Neuronal stem cell (in vitro differentiated cells): ENCODE measurements at regions not wholly inside any gene's neighbourhood (a gene's known extent, or its start where the extent isn't known, plus 50 kb on each side); places are given as distances from the start of the nearest gene placed in this dataset.

Experiments used
- DNase-seq: peaks from one replicate; pipeline ENCODE4 v3.0.0-alpha.2; 2013; ENCODE audit warnings: low spot score
- H2AFZ ChIP-seq: one replicate; pipeline ENCODE4 v1.6.1; 2013; ENCODE audit warnings: mild to moderate bottlenecking, low read length, inconsistent platforms
- H2AK5ac ChIP-seq: 2 replicates; pipeline ENCODE4 v1.6.1; 2013; ENCODE audit warnings: low read depth, mild to moderate bottlenecking, inconsistent platforms, low read length, moderate library complexity, mixed read lengths
- H2BK120ac ChIP-seq: 2 replicates; pipeline ENCODE4 v1.6.1; 2013; ENCODE audit warnings: low read depth, mild to moderate bottlenecking, inconsistent platforms, low read length, moderate library complexity, mixed read lengths
- H2BK12ac ChIP-seq: one replicate; pipeline ENCODE4 v1.6.1; 2013; ENCODE audit warnings: low read length, inconsistent platforms
- H2BK15ac ChIP-seq: 2 replicates; pipeline ENCODE4 v1.6.1; 2013; ENCODE audit warnings: mild to moderate bottlenecking, low read length, inconsistent platforms, mixed read lengths
- H2BK5ac ChIP-seq: one replicate; pipeline ENCODE4 v1.6.1; 2013; ENCODE audit warnings: inconsistent platforms, mild to moderate bottlenecking, low read length, moderate library complexity
- H3K14ac ChIP-seq: one replicate; pipeline ENCODE4 v1.6.1; 2013; ENCODE audit warnings: low read length, inconsistent platforms
- H3K18ac ChIP-seq: 2 replicates; pipeline ENCODE4 v1.6.1; 2013; ENCODE audit warnings: low read length, inconsistent platforms
- H3K23ac ChIP-seq: 2 replicates; pipeline ENCODE4 v1.6.1; 2013; ENCODE audit warnings: low read depth, mild to moderate bottlenecking, mixed read lengths, low read length, inconsistent platforms; ENCODE audit not compliant: poor library complexity
- H3K27ac ChIP-seq: replicated peaks from 3 replicates; pipeline ENCODE4 v1.5.1; 2013; ENCODE audit warnings: low read length, inconsistent platforms
- H3K27me3 ChIP-seq, 3 experiments: 2 replicates each; pipeline ENCODE4 v1.6.1; 2013; ENCODE audit warnings: low read length in 3 of 3, mild to moderate bottlenecking in 2 of 3, inconsistent platforms in 1 of 3, low read depth in 1 of 3, mixed read lengths in 1 of 3, moderate library complexity in 1 of 3; ENCODE audit not compliant: control insufficient read depth in 3 of 3, insufficient read depth in 3 of 3
- H3K36me3 ChIP-seq, 2 donors: replicated peaks in 1 of 2; 2 replicates each; pipeline ENCODE4 v1.6.1; 2013; ENCODE audit warnings: low read length in 2 of 2; ENCODE audit not compliant: control insufficient read depth in 2 of 2, insufficient read depth in 2 of 2
- H3K4ac ChIP-seq: 2 replicates; pipeline ENCODE4 v1.6.1; 2013; ENCODE audit warnings: inconsistent platforms, mild to moderate bottlenecking, low read length, moderate library complexity
- H3K4me1 ChIP-seq, 2 donors: 1 replicate in 1 of 2; 2 replicates in 1 of 2; pipeline ENCODE4 v1.6.1; 2013; ENCODE audit warnings: low read length in 2 of 2, low read depth in 1 of 2; ENCODE audit not compliant: control insufficient read depth in 2 of 2, insufficient read depth in 1 of 2
- H3K4me2 ChIP-seq: one replicate; pipeline ENCODE4 v1.6.1; 2013; ENCODE audit warnings: mild to moderate bottlenecking, low read length, inconsistent platforms; ENCODE audit not compliant: insufficient read depth, poor library complexity, severe bottlenecking
- H3K4me3 ChIP-seq, 2 donors: 2 replicates each; pipeline ENCODE4 v1.5.1; 2013; ENCODE audit warnings: low read length in 2 of 2, mild to moderate bottlenecking in 2 of 2, inconsistent platforms in 1 of 2, moderate library complexity in 1 of 2
- H3K79me1 ChIP-seq: one replicate; pipeline ENCODE4 v1.6.1; 2013; ENCODE audit warnings: low read depth, mild to moderate bottlenecking, inconsistent platforms, low read length, moderate library complexity
- H3K9ac ChIP-seq: one replicate; pipeline ENCODE4 v1.6.1; 2013; ENCODE audit warnings: mild to moderate bottlenecking, low read depth, low read length, inconsistent platforms; ENCODE audit not compliant: poor library complexity
- H3K9me3 ChIP-seq, 2 donors: replicated peaks in 1 of 2; 2 replicates each; pipeline versions ENCODE3 to v1.6.1; 2013; ENCODE audit warnings: low read length in 2 of 2, mild to moderate bottlenecking in 2 of 2, inconsistent platforms in 1 of 2, low read depth in 1 of 2, mixed read lengths in 1 of 2, moderate library complexity in 1 of 2; ENCODE audit not compliant: control insufficient read depth in 2 of 2, insufficient read depth in 1 of 2
- H4K8ac ChIP-seq: one replicate; pipeline ENCODE4 v1.6.1; 2013; ENCODE audit warnings: low read depth, mild to moderate bottlenecking, inconsistent platforms, low read length, moderate library complexity
- H4K91ac ChIP-seq: one replicate; pipeline ENCODE4 v1.6.1; 2013; ENCODE audit warnings: low read length, low read depth, mild to moderate bottlenecking, inconsistent platforms; ENCODE audit not compliant: poor library complexity
- WGBS, 2 donors: extraction: QIAGEN DNeasy Blood & Tissue Kit; methylation state at CpG; one replicate each; pipeline ENCODE4 v1.1.7; 2013; ENCODE audit warnings: missing lambda C conversion rate in 2 of 2, mixed read lengths in 1 of 2; ENCODE audit not compliant: insufficient read length in 2 of 2, insufficient replicate concordance in 1 of 2; ENCODE audit errors: extremely low coverage in 2 of 2; 5-methylcytosine and 5-hydroxymethylcytosine counted together

DNA sequence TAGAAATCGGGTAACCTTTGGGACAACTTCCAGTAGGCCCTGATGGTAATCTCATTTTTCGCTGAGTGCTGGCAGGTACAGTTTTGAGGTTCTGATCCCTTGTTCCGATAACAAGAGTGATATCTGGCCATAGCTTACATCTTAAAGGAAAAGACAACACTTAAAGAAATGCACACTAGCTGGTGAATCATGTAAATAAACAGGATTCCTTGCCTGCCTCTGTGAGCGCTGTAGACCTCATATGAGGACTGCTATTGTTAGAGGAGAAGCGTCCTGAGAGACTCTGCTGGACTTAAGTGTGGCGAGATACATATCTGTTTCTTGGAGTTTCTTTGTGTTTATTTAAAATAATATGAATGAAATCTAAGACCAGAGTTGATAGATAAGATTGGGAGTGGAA lies 149.3 kb upstream of the SLC4A4 start:
- H3K9ac ChIP-seq, result no peak overlapping the region
- H3K36me3 ChIP-seq, result no peaks in the 10 kb centered on the region
- no peak overlapping the region for H2BK12ac ChIP-seq
- H3K79me1 ChIP-seq, result no peaks in the 10 kb centered on the region
- H3K14ac ChIP-seq, result no peak overlapping the region
- no peak overlapping the region for H4K91ac ChIP-seq
- no peak for DNase-seq
- H3K4me2 ChIP-seq, result no peak overlapping the region
- no peaks in the 10 kb centered on the region for H3K9me3 ChIP-seq
- peaks cover 2 to 30% (median 2%) of the 10 kb centered on the region in 3 experiments for H3K27me3 ChIP-seq
- H3K23ac ChIP-seq, result no peak overlapping the region
- no peak overlapping the region for H2BK120ac ChIP-seq
- H3K4ac ChIP-seq, result no peak overlapping the region
- no peak overlapping the region for H2BK15ac ChIP-seq
- no peak overlapping the region for H3K18ac ChIP-seq
- WGBS, 2 donors, result no CpG with 5 or more reads among the region's 6 CpGs
- no peak overlapping the region for H3K27ac ChIP-seq
- H2BK5ac ChIP-seq, result no peak overlapping the region
- peaks cover 2 to 3% of the 10 kb centered on the region in 2 donors for H3K4me1 ChIP-seq
- H4K8ac ChIP-seq, result no peak overlapping the region
- no peak overlapping the region for H2AK5ac ChIP-seq
- no peak overlapping the region for H2AFZ ChIP-seq
- no peak overlapping the region for H3K4me3 ChIP-seq

DNA sequence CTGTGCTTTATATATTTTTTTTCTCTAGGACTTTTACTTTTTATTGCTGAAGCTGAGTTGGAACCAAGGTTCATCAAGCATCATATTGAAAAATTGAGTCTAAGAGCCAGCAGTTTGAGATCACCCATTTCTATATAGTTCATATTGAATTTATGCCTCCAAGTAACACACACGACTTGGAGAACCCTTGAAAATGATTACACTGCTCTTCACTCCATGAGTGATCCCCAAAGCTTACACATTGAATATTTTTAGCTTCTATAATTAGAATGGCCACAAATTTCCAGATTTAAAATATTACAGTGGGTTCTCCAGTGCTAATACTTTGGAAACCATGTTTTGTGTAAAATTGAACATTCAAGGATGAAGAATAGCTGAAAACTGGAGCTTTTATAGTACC lies 144.4 kb upstream of the SLC4A4 start:
- H2AK5ac ChIP-seq, result no peak overlapping the region
- no peak overlapping the region for H3K23ac ChIP-seq
- H2BK120ac ChIP-seq, result no peak overlapping the region
- peaks cover 0 to 1% (median 0%) of the 10 kb centered on the region in 3 experiments for H3K27me3 ChIP-seq
- no peaks in the 10 kb centered on the region for H3K36me3 ChIP-seq
- H3K4me1 ChIP-seq, result peaks cover 0 to 4% of the 10 kb centered on the region in 2 donors
- H2BK12ac ChIP-seq, result no peak overlapping the region
- no peak overlapping the region for H3K14ac ChIP-seq
- no peak overlapping the region for H3K4me2 ChIP-seq
- H3K9me3 ChIP-seq, result no peaks in the 10 kb centered on the region
- H2BK5ac ChIP-seq, result no peak overlapping the region
- H2BK15ac ChIP-seq, result no peak overlapping the region
- H3K4me3 ChIP-seq, result no peak overlapping the region
- no peak overlapping the region for H3K18ac ChIP-seq
- H4K8ac ChIP-seq, result no peak overlapping the region
- no peak overlapping the region for H3K4ac ChIP-seq
- H2AFZ ChIP-seq, result no peak overlapping the region
- DNase-seq, result no peak
- no peak overlapping the region for H4K91ac ChIP-seq
- no CpG with 5 or more reads among the region's 1 CpG for WGBS, 2 donors
- H3K9ac ChIP-seq, result no peak overlapping the region
- H3K27ac ChIP-seq, result no peak overlapping the region
- H3K79me1 ChIP-seq, result no peaks in the 10 kb centered on the region

DNA sequence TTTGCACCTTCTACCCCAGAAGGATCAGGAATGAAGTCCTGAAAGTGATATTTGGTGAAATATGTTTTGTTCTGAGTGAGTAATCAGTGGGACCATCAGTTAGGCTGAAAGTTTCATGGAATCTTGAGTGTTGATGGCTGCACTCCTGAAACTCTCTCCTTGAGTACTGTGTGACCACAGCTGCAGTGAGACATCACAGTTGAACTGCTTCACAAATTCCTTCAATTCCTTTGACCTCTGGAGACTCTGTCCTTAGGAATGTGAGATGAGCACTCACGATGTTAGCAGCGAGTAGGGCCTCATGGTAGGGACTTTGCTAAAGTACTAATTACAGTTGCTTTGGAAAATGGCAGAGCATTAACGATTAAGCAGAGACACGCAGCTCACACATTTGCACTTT lies 142.9 kb upstream of the SLC4A4 start:
- Histone ChIP-seq H3K4ac (no peak overlapping the region), H3K27me3 (no peaks in the 10 kb centered on the region), H3K9me3 (no peaks in the 10 kb centered on the region), H2BK120ac (no peak overlapping the region), H3K18ac (no peak overlapping the region), H2BK5ac (no peak overlapping the region), H3K79me1 (no peaks in the 10 kb centered on the region), H2AK5ac (no peak overlapping the region), H3K4me3 (no peak overlapping the region), H3K27ac (no peak overlapping the region), H4K8ac (no peak overlapping the region), H2BK15ac (no peak overlapping the region), H3K4me2 (no peak overlapping the region), H2AFZ (peak overlapping the region; percentile 64), H3K14ac (no peak overlapping the region), H3K9ac (no peak overlapping the region), H3K4me1 (peaks cover 0 to 4% of the 10 kb centered on the region in 2 donors), H4K91ac (no peak overlapping the region), H3K23ac (no peak overlapping the region), H2BK12ac (no peak overlapping the region), H3K36me3 (no peaks in the 10 kb centered on the region)
- WGBS, 2 donors, result no CpG with 5 or more reads among the region's 4 CpGs
- peak; percentile 4 for DNase-seq

DNA sequence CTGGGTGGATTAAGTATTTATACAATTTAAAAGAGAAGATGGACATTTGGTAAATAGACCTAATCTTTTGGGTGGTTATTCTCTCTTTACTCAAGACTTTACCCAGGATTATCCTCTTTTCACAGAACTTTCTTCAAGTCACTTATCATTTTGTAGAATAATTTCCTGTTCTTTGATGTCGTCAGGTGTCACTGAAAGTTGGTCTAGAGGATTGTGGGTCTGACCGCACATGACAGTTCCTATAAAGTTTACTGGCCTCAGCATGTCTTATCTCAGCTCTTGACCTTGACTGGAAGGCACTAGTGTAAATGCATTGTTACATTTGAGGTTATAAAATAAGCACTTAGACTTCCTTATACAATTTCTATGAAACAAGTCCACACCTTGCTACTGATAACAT lies 139.9 kb upstream of the SLC4A4 start:
- no peak overlapping the region for H3K4me2 ChIP-seq
- no peak overlapping the region for H2AK5ac ChIP-seq
- no peaks in the 10 kb centered on the region for H3K79me1 ChIP-seq
- no peak overlapping the region for H3K9ac ChIP-seq
- no peak overlapping the region for H4K8ac ChIP-seq
- no CpG with 5 or more reads among the region's 2 CpGs for WGBS, 2 donors
- H3K23ac ChIP-seq, result no peak overlapping the region
- H3K14ac ChIP-seq, result no peak overlapping the region
- H3K36me3 ChIP-seq, result no peaks in the 10 kb centered on the region
- no peak overlapping the region for H3K27ac ChIP-seq
- H3K4me3 ChIP-seq, result no peak overlapping the region
- H2BK5ac ChIP-seq, result no peak overlapping the region
- no peak overlapping the region for H3K4ac ChIP-seq
- H3K27me3 ChIP-seq, result no peaks in the 10 kb centered on the region
- no peak overlapping the region for H2AFZ ChIP-seq
- no peak overlapping the region for H3K18ac ChIP-seq
- H3K9me3 ChIP-seq, result no peaks in the 10 kb centered on the region
- no peak overlapping the region for H2BK12ac ChIP-seq
- H3K4me1 ChIP-seq, result peaks cover 0 to 4% of the 10 kb centered on the region in 2 donors
- no peak overlapping the region for H2BK120ac ChIP-seq
- H4K91ac ChIP-seq, result no peak overlapping the region
- H2BK15ac ChIP-seq, result no peak overlapping the region
- DNase-seq, result no peak
